ENCODE measurements at regions not wholly inside any gene's neighbourhood (a gene's known extent, or its start where the extent isn't known, plus 50 kb on each side); places are given as distances from the start of the nearest gene placed in this dataset.

- no peak for DNase-seq (ENCODE audit: low read depth in 2 of 2)
These were observed 469.4 kb downstream of the PREX1 start for GRCh38 chr20:48358176-48359054.

- no peak for DNase-seq (ENCODE audit: low read depth in 2 of 2)
These were observed 470.1 kb downstream of the PREX1 start for GRCh38 chr20:48357714-48358113.

GRCh38 chr20:48354903-48355302, 472.9 kb downstream of the PREX1 start:
- DNase-seq (ENCODE audit: low read depth in 2 of 2), result no peak

- DNase-seq (ENCODE audit: low read depth in 2 of 2), result no peak
These were observed 473.4 kb downstream of the PREX1 start for GRCh38 chr20:48354320-48354876.

GRCh38 chr20:48352628-48353027, 475.2 kb downstream of the PREX1 start:
- DNase-seq (ENCODE audit: low read depth in 2 of 2), result no peak

- DNase-seq (ENCODE audit: low read depth in 2 of 2), result no peak
These were observed 475.8 kb downstream of the PREX1 start for GRCh38 chr20:48352042-48352441.

GRCh38 chr20:48350313-48350988, 477.3 kb downstream of the PREX1 start:
- no peak for DNase-seq (ENCODE audit: low read depth in 2 of 2)

- DNase-seq (ENCODE audit: low read depth in 2 of 2), result no peak
These were observed 478.1 kb downstream of the PREX1 start for GRCh38 chr20:48349656-48350055.

GRCh38 chr20:48348022-48348421, 479.8 kb downstream of the PREX1 start:
- no peak for DNase-seq (ENCODE audit: low read depth in 2 of 2)

- no peak for DNase-seq (ENCODE audit: low read depth in 2 of 2)
These were observed 484.8 kb downstream of the PREX1 start for GRCh38 chr20:48342822-48343513.

- DNase-seq (ENCODE audit: low read depth in 2 of 2), result no peak
These were observed 486.9 kb downstream of the PREX1 start for GRCh38 chr20:48340883-48341281.

- DNase-seq (ENCODE audit: low read depth in 2 of 2), result no peak
These were observed 487.6 kb downstream of the PREX1 start for GRCh38 chr20:48339986-48340882.

GRCh38 chr20:48339190-48339985, 488.4 kb downstream of the PREX1 start:
- DNase-seq (ENCODE audit: low read depth in 2 of 2), result no peak

- DNase-seq (ENCODE audit: low read depth in 2 of 2), result no peak
These were observed 489.1 kb downstream of the PREX1 start for GRCh38 chr20:48338717-48339116.

GRCh38 chr20:48336597-48336996, 491.2 kb downstream of the PREX1 start:
- DNase-seq (ENCODE audit: low read depth in 2 of 2), result no peak

- no peak for DNase-seq (ENCODE audit: low read depth in 2 of 2)
These were observed 492.3 kb downstream of the PREX1 start for GRCh38 chr20:48335308-48336050.

- no peak for DNase-seq (ENCODE audit: low read depth in 2 of 2)
These were observed 494.1 kb downstream of the PREX1 start for GRCh38 chr20:48333707-48334106.

- no peak for DNase-seq (ENCODE audit: low read depth in 2 of 2)
These were observed 495.2 kb downstream of the PREX1 start for GRCh38 chr20:48332555-48332954.

GRCh38 chr20:48331518-48332286, 496.1 kb downstream of the PREX1 start:
- no peak for DNase-seq (ENCODE audit: low read depth in 2 of 2)
